ENCODE measurements at regions not wholly inside any gene's neighbourhood (a gene's known extent, or its start where the extent isn't known, plus 50 kb on each side); places are given as distances from the start of the nearest gene placed in this dataset.

DNA sequence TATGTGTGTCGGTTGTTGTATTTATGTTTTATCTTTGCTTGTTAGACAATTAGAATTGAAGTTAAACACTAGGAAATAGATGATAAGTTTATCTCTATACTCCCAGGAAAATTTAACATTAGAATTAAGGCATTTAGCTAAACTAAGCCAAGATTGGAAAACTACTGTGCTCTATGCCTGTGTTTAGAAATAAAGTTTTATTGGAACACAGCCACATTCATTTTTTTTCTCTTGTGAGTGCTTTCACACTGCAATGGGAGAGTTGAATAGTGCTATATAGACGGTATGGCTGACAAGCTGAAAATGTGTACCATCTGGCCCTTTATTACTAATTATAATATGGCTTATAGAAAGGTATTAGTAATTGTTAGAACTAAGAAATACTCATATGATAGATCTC lies 186.7 kb upstream of the NUDT6 start:
- in situ Hi-C loops (cut with MboI; ENCODE audit: low pct_unique_long_range_greater_than_20kb, low sequenced_read_pairs, unreplicated experiment): loop anchor here (25.0 kb wide), 2 partner anchors 553 to 1153 kb away; no protein-coding TSS in a partner anchor
- TF ChIP-seq, protein P1, sequence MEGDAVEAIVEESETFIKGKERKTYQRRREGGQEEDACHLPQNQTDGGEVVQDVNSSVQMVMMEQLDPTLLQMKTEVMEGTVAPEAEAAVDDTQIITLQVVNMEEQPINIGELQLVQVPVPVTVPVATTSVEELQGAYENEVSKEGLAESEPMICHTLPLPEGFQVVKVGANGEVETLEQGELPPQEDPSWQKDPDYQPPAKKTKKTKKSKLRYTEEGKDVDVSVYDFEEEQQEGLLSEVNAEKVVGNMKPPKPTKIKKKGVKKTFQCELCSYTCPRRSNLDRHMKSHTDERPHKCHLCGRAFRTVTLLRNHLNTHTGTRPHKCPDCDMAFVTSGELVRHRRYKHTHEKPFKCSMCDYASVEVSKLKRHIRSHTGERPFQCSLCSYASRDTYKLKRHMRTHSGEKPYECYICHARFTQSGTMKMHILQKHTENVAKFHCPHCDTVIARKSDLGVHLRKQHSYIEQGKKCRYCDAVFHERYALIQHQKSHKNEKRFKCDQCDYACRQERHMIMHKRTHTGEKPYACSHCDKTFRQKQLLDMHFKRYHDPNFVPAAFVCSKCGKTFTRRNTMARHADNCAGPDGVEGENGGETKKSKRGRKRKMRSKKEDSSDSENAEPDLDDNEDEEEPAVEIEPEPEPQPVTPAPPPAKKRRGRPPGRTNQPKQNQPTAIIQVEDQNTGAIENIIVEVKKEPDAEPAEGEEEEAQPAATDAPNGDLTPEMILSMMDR (IDR thresholded peaks at IDR 0.05; ENCODE audit: extremely low read depth, insufficient read depth, missing control alignments): no peak
- DNase-seq (ENCODE audit: low spot score): no peak

DNA sequence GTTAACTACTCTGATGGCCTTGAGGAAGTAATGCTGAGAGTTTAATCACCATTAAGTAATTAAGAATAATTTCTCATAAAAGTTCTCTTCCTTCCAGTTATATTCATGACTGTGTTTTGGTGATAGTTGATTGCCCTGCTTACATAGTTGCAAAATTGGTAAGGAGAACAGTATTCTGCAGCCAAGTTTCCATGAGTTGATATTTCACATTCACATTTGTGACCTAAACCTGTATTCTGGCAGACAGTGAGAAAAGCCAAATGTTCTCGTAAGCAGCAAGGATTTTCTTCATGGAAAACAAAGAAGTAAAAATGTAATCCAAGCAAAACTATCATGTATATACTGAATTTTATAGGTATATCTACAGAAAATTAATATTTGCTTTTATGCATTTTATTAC lies 187.8 kb upstream of the NUDT6 start:
- in situ Hi-C loops (cut with MboI; ENCODE audit: low pct_unique_long_range_greater_than_20kb, low sequenced_read_pairs, unreplicated experiment): loop anchor here (25.0 kb wide), 2 partner anchors 552 to 1152 kb away; no protein-coding TSS in a partner anchor
- DNase-seq (ENCODE audit: low spot score): no peak
- TF ChIP-seq, protein P1 (IDR thresholded peaks at IDR 0.05; ENCODE audit: extremely low read depth, insufficient read depth, missing control alignments): no peak

DNA sequence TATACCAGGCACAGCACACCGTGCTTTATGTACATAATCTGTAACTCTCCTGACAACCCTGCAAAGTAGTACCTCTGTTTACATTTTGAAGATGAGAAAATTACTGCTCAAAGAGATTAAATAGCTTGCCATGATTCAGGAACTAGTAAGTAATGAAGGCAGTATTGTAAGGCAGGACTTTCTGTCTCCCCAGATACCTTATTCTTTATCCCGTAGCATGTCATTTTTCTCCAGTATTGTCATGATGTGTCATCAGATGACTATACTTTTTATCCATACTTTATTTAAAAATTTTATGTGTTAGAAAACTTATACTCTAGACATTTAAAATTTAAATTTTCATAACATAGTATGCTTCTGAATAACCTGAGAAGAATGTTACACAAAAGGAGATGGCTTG lies 188.3 kb upstream of the NUDT6 start:
- in situ Hi-C loops (cut with MboI; ENCODE audit: low pct_unique_long_range_greater_than_20kb, low sequenced_read_pairs, unreplicated experiment): loop anchor here (25.0 kb wide), 2 partner anchors 552 to 1152 kb away; no protein-coding TSS in a partner anchor
- DNase-seq (ENCODE audit: low spot score): no peak
- TF ChIP-seq, protein P1 (IDR thresholded peaks at IDR 0.05; ENCODE audit: extremely low read depth, insufficient read depth, missing control alignments): no peak

DNA sequence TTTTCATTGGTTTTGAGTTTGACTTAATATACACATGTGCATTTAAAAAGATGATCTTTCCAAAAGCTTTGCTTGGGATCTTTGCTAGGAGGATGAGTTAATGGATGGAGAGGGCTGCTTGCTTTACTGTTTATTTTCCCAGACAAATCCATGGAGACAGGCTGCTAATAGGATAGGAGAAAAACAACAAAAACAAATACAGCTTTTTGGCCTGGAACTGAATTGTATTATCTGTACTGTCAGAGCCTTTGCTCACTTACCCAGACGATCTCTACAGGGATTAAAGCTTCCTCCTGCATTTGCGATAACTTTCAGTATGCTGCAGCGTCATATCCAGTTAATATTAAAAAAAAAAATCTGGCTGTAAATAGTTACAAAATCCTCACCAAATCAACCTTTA lies 190.8 kb upstream of the NUDT6 start:
- TF ChIP-seq, protein P1 (IDR thresholded peaks at IDR 0.05; ENCODE audit: extremely low read depth, insufficient read depth, missing control alignments): no peak
- no peak for DNase-seq (ENCODE audit: low spot score)
- in situ Hi-C loops (cut with MboI; ENCODE audit: low pct_unique_long_range_greater_than_20kb, low sequenced_read_pairs, unreplicated experiment): loop anchor here (25.0 kb wide), 2 partner anchors 549 to 1149 kb away; no protein-coding TSS in a partner anchor

DNA sequence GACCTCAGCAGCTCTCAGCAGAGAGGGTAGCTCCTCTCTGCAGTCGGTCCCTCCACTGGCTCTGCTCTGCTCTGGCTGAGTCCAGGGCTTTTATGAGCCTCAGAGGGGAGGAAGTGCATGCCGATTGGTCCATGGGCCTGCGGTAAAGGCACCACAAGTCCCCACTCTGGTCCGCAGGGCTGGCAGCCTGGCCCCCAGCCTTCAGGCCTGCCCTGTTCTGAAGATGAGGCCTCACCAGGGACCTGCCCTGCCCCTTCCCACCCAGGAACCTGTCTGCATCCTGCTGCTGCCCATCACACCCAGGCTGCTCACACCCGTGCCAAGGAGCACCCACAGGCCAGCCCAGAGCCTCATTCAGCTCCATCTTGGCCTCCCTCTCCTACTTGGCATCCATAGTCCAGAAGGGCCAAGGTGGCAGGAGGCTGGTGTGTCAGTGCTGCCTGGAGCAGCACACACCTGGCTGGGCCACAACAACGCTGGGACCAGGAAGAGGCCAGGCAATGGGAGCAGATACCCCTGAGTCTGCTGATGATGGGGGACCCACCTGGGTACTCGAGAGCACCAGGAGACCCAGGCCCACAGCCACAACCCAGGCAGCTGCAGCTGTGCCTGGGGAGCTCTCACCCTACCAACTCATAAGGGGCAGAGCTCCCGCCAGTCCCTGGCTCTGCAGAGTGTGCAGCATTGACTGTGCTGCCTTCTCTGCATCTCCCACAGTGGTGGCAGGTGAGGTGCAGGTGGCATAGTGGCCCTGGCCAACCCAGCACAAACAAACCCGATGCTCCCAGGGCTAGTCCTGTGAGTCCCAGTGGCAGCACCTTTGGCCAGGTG lies 191.9 kb upstream of the NUDT6 start:
- in situ Hi-C loops (cut with MboI; ENCODE audit: low pct_unique_long_range_greater_than_20kb, low sequenced_read_pairs, unreplicated experiment): loop anchor here (25.0 kb wide), 2 partner anchors 548 to 1148 kb away; no protein-coding TSS in a partner anchor
- TF ChIP-seq, protein P1 (IDR thresholded peaks at IDR 0.05; ENCODE audit: extremely low read depth, insufficient read depth, missing control alignments): no peak
- DNase-seq (ENCODE audit: low spot score): no peak

DNA sequence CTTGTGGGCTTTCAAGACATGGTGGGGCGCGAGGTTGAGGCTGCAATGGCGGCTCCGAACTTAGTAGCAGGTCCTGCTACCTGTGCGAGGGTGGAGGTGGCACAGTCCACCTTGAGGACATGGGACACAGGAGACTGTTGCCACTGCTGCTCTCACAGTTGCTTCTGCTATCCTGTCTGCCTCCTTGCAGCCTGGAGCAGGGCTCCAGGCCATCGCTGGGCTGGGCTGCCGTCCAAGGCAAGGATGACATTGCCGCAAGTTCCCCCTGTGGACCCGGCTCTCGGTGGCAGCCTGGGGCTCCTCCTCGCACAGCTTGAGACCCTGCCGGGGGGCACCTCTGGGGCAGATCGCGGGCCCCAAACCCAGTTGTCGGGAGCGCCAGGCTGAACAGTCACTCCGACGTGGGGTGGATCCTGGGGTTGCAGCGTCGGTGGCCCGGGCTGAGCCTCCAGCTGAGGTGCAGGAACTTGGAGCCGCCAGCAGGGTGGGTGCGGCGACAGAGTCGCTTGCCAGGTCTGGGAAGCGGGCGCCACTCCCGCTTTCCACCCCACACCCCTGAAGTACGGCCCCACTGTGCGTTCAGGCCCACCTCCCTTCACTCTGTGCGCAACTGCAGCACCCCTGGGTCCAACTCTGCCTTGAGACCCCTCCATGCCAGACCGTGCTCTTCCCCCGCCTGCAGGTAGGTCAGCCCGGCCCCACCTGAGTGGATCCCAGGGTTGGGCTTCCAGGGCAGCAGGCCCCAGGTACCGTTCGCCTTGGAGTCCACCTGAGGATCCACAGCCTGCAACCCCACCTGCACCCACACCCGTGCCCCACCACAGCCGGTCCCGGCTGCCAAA lies 192.7 kb upstream of the NUDT6 start:
- TF ChIP-seq, protein P1 (IDR thresholded peaks at IDR 0.05; ENCODE audit: extremely low read depth, insufficient read depth, missing control alignments): no peak
- no peak for DNase-seq (ENCODE audit: low spot score)
- in situ Hi-C loops (cut with MboI; ENCODE audit: low pct_unique_long_range_greater_than_20kb, low sequenced_read_pairs, unreplicated experiment): loop anchor here (25.0 kb wide), 2 partner anchors 547 to 1147 kb away; no protein-coding TSS in a partner anchor

All from GM13977 (cell line).